ENCODE measurements at regions not wholly inside any gene's neighbourhood (a gene's known extent, or its start where the extent isn't known, plus 50 kb on each side); places are given as distances from the start of the nearest gene placed in this dataset.
"Not testable (repeated sequence)": the region's sequence is repeated elsewhere in the genome, so short reads cannot be mapped to it uniquely, and the experiment has no call there.

DNA sequence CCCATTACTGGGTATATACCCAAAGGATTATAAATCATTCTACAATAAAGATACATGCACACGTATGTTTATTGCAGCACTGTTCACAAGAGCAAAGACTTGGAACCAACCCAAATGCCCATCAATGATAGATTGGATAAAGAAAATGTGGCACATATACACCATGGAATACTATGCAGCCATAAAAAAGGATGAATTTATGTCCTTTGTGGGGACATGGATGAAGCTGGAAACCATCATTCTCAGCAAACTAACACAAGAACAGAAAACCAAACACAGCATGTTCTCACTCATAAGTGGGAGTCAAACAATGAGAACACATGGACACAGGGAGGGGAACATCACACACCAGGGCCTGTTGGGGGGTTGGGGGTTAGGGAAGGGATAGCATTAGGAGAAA lies 484.9 kb upstream of the SLC35B3 start:
- H3K36me3 ChIP-seq (ENCODE audit: control insufficient read depth in 5 of 5, insufficient read depth in 5 of 5, low read length in 5 of 5); H3K27ac ChIP-seq (ENCODE audit: low read depth, low read length); H3K4me3 ChIP-seq (ENCODE audit: low read depth in 1 of 5, low read length in 5 of 5); H3K9ac ChIP-seq (ENCODE audit: low read length in 5 of 5); H3K27me3 ChIP-seq (ENCODE audit: control insufficient read depth in 5 of 5, insufficient read depth in 4 of 5, low read length in 5 of 5); H3K9me3 ChIP-seq (ENCODE audit: control insufficient read depth in 5 of 5, low read length in 5 of 5); H3K4me1 ChIP-seq (ENCODE audit: control insufficient read depth in 5 of 5, insufficient read depth in 5 of 5, low read length in 5 of 5): not testable (repeated sequence)

DNA sequence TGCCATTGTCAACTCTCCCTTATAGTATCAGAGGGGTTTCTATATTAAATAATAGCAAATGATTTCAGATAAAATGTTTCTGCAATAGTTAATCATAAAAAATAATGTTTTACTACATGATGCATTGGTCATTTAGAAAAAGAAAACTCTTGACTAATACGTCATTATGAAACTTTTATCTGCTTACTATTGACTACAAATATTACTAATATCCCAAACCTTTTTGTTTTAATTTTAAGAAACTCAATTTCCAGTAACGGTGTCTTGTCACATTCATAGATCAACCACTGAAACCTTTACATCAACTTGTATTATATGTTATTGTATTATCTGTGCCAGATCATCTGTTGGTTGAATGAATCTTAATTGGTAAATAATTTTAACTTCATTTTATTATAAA lies 482.9 kb upstream of the SLC35B3 start:
- Histone ChIP-seq H3K4me3 (ENCODE audit: low read depth in 1 of 5, low read length in 5 of 5) (no peak overlapping the region), H3K27ac (ENCODE audit: low read depth, low read length) (no peak overlapping the region), H3K27me3 (ENCODE audit: control insufficient read depth in 5 of 5, insufficient read depth in 4 of 5, low read length in 5 of 5) (no peaks in the 10 kb centered on the region), H3K9ac (ENCODE audit: low read length in 5 of 5) (no peak overlapping the region), H3K9me3 (ENCODE audit: control insufficient read depth in 5 of 5, low read length in 5 of 5) (peaks cover 0 to 10% (median 2%) of the 10 kb centered on the region in 5 donors), H3K4me1 (ENCODE audit: control insufficient read depth in 5 of 5, insufficient read depth in 5 of 5, low read length in 5 of 5) (no peaks in the 10 kb centered on the region), H3K36me3 (ENCODE audit: control insufficient read depth in 5 of 5, insufficient read depth in 5 of 5, low read length in 5 of 5) (no peaks in the 10 kb centered on the region)

DNA sequence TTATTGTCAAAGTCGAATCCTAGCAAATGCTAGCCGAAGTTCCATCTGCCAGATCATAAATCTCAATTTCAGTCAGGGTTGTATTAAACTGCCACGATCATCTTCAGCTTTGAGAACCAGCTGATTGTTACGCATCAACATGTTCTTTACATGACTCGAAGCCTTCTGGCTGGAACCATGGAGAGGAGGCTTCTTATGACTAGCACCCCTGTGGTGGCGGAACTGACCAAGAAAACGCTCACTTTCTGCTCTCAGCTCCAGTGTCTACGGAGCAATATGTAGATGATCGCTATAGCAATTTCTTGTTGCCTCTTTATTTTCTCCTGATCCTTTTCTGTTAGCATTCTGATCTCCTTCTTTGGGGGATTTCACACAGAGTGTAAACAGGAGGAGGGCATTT lies 479.4 kb upstream of the SLC35B3 start:
- Histone ChIP-seq H3K36me3 (ENCODE audit: control insufficient read depth in 5 of 5, insufficient read depth in 5 of 5, low read length in 5 of 5) (no peaks in the 10 kb centered on the region), H3K4me1 (ENCODE audit: control insufficient read depth in 5 of 5, insufficient read depth in 5 of 5, low read length in 5 of 5) (no peaks in the 10 kb centered on the region), H3K27ac (ENCODE audit: low read depth, low read length) (no peak overlapping the region), H3K27me3 (ENCODE audit: control insufficient read depth in 5 of 5, insufficient read depth in 4 of 5, low read length in 5 of 5) (no peaks in the 10 kb centered on the region), H3K4me3 (ENCODE audit: low read depth in 1 of 5, low read length in 5 of 5) (no peak overlapping the region), H3K9me3 (ENCODE audit: control insufficient read depth in 5 of 5, low read length in 5 of 5) (peaks cover 0 to 17% (median 6%) of the 10 kb centered on the region in 5 donors), H3K9ac (ENCODE audit: low read length in 5 of 5) (no peak overlapping the region)

DNA sequence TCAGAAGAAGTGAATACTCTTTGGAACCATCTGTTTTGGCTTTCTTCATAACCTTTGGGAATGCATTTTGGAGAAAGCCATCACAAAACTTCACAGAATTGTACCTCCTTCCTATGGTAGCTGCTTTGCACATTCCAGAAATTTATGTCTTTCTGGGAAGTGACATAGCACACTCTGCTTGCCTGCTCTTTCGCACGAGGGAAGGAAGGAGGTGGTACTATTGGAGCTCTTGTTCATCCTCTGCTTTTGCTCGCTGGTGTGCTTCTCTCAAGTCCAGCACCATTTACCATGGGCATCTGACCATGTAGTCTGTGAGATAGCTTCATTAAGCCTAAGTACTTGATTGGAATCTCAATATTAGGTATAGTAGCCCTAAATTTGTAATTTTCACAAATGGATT lies 473.3 kb upstream of the SLC35B3 start:
- H3K27me3 ChIP-seq (ENCODE audit: control insufficient read depth in 5 of 5, insufficient read depth in 4 of 5, low read length in 5 of 5): no peaks in the 10 kb centered on the region
- no peak overlapping the region for H3K4me3 ChIP-seq (ENCODE audit: low read depth in 1 of 5, low read length in 5 of 5)
- H3K9me3 ChIP-seq (ENCODE audit: control insufficient read depth in 5 of 5, low read length in 5 of 5): peaks cover 0 to 11% (median 4%) of the 10 kb centered on the region in 5 donors
- no peak overlapping the region for H3K9ac ChIP-seq (ENCODE audit: low read length in 5 of 5)
- H3K4me1 ChIP-seq (ENCODE audit: control insufficient read depth in 5 of 5, insufficient read depth in 5 of 5, low read length in 5 of 5): no peaks in the 10 kb centered on the region
- no peaks in the 10 kb centered on the region for H3K36me3 ChIP-seq (ENCODE audit: control insufficient read depth in 5 of 5, insufficient read depth in 5 of 5, low read length in 5 of 5)
- H3K27ac ChIP-seq (ENCODE audit: low read depth, low read length): no peak overlapping the region

DNA sequence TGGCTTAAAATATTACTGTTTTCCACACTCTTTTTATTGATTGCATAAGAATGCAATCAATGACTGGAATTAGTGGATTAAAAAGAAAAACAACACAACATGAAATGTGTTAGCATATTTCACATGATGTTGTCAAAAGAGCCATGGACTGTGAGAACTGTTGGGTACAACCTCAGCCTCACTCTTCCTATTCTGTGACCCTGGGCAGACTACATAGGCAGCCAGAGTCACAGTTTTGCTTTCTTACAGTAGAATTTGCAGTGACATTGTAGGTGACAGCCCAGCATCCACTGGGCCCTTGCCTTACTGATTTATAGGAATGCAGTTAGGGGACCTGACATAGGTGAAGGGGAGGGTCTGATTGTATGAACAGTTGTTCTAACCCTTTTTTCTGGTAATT lies 471.4 kb upstream of the SLC35B3 start:
- H3K9ac ChIP-seq (ENCODE audit: low read length in 5 of 5): no peak overlapping the region
- H3K4me3 ChIP-seq (ENCODE audit: low read depth in 1 of 5, low read length in 5 of 5): no peak overlapping the region
- no peaks in the 10 kb centered on the region for H3K36me3 ChIP-seq (ENCODE audit: control insufficient read depth in 5 of 5, insufficient read depth in 5 of 5, low read length in 5 of 5)
- no peaks in the 10 kb centered on the region for H3K27me3 ChIP-seq (ENCODE audit: control insufficient read depth in 5 of 5, insufficient read depth in 4 of 5, low read length in 5 of 5)
- no peaks in the 10 kb centered on the region for H3K4me1 ChIP-seq (ENCODE audit: control insufficient read depth in 5 of 5, insufficient read depth in 5 of 5, low read length in 5 of 5)
- peaks cover 0 to 3% (median 0%) of the 10 kb centered on the region in 5 donors for H3K9me3 ChIP-seq (ENCODE audit: control insufficient read depth in 5 of 5, low read length in 5 of 5)
- no peak overlapping the region for H3K27ac ChIP-seq (ENCODE audit: low read depth, low read length)

DNA sequence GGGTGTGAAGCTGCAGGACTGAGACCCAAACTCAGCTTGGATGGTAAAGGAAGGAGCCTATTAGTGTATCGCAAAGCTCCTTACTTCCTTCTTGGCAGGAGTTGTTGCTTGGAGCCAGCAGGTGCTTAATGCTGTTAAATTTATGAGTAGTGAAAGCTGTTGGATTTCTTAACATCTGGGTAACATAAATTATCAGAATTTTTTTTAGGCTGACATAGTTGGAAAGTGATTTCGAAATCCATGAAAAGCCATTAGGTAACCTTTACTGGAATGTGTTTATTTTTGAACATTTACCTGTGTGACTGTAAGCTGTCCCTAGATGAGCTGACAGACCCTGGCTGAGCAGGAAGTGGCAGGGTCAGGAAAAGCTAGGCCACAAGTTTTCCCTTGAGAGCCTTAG lies 470.4 kb upstream of the SLC35B3 start:
- H3K4me3 ChIP-seq (ENCODE audit: low read depth in 1 of 5, low read length in 5 of 5): no peak overlapping the region
- H3K4me1 ChIP-seq (ENCODE audit: control insufficient read depth in 5 of 5, insufficient read depth in 5 of 5, low read length in 5 of 5): no peaks in the 10 kb centered on the region
- H3K27ac ChIP-seq (ENCODE audit: low read depth, low read length): no peak overlapping the region
- no peaks in the 10 kb centered on the region for H3K36me3 ChIP-seq (ENCODE audit: control insufficient read depth in 5 of 5, insufficient read depth in 5 of 5, low read length in 5 of 5)
- no peak overlapping the region for H3K9ac ChIP-seq (ENCODE audit: low read length in 5 of 5)
- peaks cover 0 to 3% (median 0%) of the 10 kb centered on the region in 5 donors for H3K9me3 ChIP-seq (ENCODE audit: control insufficient read depth in 5 of 5, low read length in 5 of 5)
- H3K27me3 ChIP-seq (ENCODE audit: control insufficient read depth in 5 of 5, insufficient read depth in 4 of 5, low read length in 5 of 5): no peaks in the 10 kb centered on the region

DNA sequence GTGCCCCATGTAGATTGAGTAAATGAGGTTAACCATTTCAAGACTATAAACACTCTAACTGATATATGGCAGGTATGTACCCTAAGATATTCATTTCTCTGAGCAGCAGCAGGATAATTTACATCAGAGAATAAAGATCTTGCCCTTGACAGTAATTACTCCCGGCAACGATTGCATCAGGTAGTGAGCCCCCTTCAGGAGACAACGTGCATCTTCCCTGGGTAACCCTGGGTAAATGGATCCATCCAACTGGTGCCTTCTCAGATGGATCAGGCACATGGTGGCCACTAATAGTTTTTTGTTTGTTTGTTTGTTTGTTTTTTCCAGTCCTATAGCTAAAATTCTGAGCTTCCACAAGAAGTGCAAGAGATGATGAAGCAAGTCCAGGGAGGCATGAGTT lies 469.4 kb upstream of the SLC35B3 start:
- Histone ChIP-seq H3K27me3 (ENCODE audit: control insufficient read depth in 5 of 5, insufficient read depth in 4 of 5, low read length in 5 of 5) (no peaks in the 10 kb centered on the region), H3K4me3 (ENCODE audit: low read depth in 1 of 5, low read length in 5 of 5) (no peak overlapping the region), H3K9me3 (ENCODE audit: control insufficient read depth in 5 of 5, low read length in 5 of 5) (peaks cover 0 to 3% (median 0%) of the 10 kb centered on the region in 5 donors), H3K27ac (ENCODE audit: low read depth, low read length) (no peak overlapping the region), H3K9ac (ENCODE audit: low read length in 5 of 5) (no peak overlapping the region), H3K36me3 (ENCODE audit: control insufficient read depth in 5 of 5, insufficient read depth in 5 of 5, low read length in 5 of 5) (no peaks in the 10 kb centered on the region), H3K4me1 (ENCODE audit: control insufficient read depth in 5 of 5, insufficient read depth in 5 of 5, low read length in 5 of 5) (no peaks in the 10 kb centered on the region)

DNA sequence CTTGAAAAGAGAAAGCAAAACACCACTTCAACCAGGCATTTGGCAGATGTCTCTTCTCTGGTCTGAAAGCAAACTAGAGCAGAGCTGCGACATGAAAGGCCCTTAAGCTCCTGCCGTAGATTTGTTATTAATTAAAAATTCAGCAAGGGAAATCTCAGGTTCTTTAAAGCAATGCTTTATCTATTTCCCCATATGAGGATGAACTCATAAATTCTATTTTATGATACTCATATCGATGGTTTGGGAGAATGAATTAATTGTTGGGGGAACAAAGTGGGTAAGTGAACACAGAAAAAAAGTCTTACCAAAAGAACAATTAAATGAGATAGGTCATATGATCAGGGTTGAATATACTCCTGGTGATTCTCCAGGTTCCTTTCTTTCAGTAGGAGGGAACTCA lies 464.7 kb upstream of the SLC35B3 start:
- no peaks in the 10 kb centered on the region for H3K27me3 ChIP-seq (ENCODE audit: control insufficient read depth in 5 of 5, insufficient read depth in 4 of 5, low read length in 5 of 5)

DNA sequence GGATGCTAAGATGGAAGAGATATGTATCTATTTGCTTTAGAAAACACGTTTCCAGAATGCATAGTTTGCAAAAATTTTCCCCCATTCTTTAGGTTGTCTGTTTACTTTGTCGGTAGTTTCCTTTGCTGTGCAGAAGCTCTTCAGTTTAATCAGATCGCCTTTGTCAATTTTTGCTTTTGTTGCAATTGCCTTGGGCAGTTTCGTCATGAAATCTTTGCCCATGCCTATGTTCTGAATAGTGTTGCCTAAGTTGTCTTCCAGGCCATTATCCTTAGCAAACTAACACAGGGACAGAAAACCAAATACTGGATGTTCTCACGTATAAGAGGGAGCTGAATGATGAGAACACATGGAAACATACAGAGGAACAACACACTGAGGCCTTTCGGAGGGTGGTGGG lies 454.2 kb upstream of the SLC35B3 start:
- Histone ChIP-seq H3K27ac (ENCODE audit: low read depth, low read length) (no peak overlapping the region), H3K27me3 (ENCODE audit: control insufficient read depth in 5 of 5, insufficient read depth in 4 of 5, low read length in 5 of 5) (no peaks in the 10 kb centered on the region), H3K36me3 (ENCODE audit: control insufficient read depth in 5 of 5, insufficient read depth in 5 of 5, low read length in 5 of 5) (no peaks in the 10 kb centered on the region)

More for the DNA sequence above, 464.7 kb upstream of the SLC35B3 start:
- no peak overlapping the region for H3K27ac ChIP-seq (ENCODE audit: low read depth, low read length)
- H3K9ac ChIP-seq (ENCODE audit: low read length in 5 of 5): no peak overlapping the region
- no peaks in the 10 kb centered on the region for H3K4me1 ChIP-seq (ENCODE audit: control insufficient read depth in 5 of 5, insufficient read depth in 5 of 5, low read length in 5 of 5)
- no peaks in the 10 kb centered on the region for H3K36me3 ChIP-seq (ENCODE audit: control insufficient read depth in 5 of 5, insufficient read depth in 5 of 5, low read length in 5 of 5)
- H3K9me3 ChIP-seq (ENCODE audit: control insufficient read depth in 5 of 5, low read length in 5 of 5): peaks cover 0 to 3% (median 0%) of the 10 kb centered on the region in 5 donors
- no peak overlapping the region for H3K4me3 ChIP-seq (ENCODE audit: low read depth in 1 of 5, low read length in 5 of 5)

DNA sequence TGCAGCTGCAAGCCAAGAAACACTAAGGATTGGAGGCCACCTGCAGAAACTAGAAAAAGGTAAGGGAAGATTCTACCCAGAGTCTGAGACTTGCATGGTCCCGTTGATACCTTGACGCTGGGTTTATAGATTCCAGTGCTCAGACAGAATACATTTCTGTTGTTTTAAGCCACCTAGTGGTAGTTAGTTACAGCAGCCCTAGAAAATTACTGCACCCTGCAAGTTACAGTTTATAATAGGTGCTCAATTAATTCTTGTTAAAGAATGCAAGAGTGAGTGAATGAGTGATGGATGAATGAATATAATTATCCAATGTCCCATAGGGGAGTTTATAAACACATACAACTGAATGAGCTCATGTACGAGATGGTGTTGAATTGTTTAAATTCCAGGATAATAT lies 453.1 kb upstream of the SLC35B3 start:
- Histone ChIP-seq H3K27me3 (ENCODE audit: control insufficient read depth in 5 of 5, insufficient read depth in 4 of 5, low read length in 5 of 5) (no peaks in the 10 kb centered on the region), H3K27ac (ENCODE audit: low read depth, low read length) (no peak overlapping the region), H3K36me3 (ENCODE audit: control insufficient read depth in 5 of 5, insufficient read depth in 5 of 5, low read length in 5 of 5) (no peaks in the 10 kb centered on the region), H3K9ac (ENCODE audit: low read length in 5 of 5) (no peak overlapping the region), H3K4me1 (ENCODE audit: control insufficient read depth in 5 of 5, insufficient read depth in 5 of 5, low read length in 5 of 5) (no peaks in the 10 kb centered on the region), H3K4me3 (ENCODE audit: low read depth in 1 of 5, low read length in 5 of 5) (no peak overlapping the region), H3K9me3 (ENCODE audit: control insufficient read depth in 5 of 5, low read length in 5 of 5) (no peaks in the 10 kb centered on the region)

More for the DNA sequence above, 454.2 kb upstream of the SLC35B3 start:
- no peak overlapping the region for H3K9ac ChIP-seq (ENCODE audit: low read length in 5 of 5)
- no peaks in the 10 kb centered on the region for H3K9me3 ChIP-seq (ENCODE audit: control insufficient read depth in 5 of 5, low read length in 5 of 5)
- H3K4me1 ChIP-seq (ENCODE audit: control insufficient read depth in 5 of 5, insufficient read depth in 5 of 5, low read length in 5 of 5): no peaks in the 10 kb centered on the region
- H3K4me3 ChIP-seq (ENCODE audit: low read depth in 1 of 5, low read length in 5 of 5): no peak overlapping the region

DNA sequence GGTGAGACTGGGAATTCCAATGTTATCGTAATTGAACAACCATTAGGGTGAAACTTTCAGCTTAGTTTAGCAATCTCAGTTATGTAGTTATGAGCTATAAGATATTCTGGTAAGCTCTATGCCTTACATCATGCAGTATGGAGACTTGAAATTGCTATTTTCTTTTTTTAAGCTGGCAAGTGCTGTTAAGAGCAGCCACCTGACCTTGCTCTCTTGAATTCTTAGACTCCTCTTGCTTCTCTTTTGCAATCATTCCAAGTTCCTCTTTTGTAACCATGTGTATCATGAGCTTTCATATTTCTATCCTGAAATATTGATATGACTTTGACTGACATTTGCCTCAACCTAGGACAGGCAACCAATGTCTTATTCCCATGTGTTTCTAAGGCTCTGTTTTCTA lies 446.3 kb upstream of the SLC35B3 start:
- Histone ChIP-seq H3K36me3 (ENCODE audit: control insufficient read depth in 5 of 5, insufficient read depth in 5 of 5, low read length in 5 of 5) (no peaks in the 10 kb centered on the region), H3K27me3 (ENCODE audit: control insufficient read depth in 5 of 5, insufficient read depth in 4 of 5, low read length in 5 of 5) (no peaks in the 10 kb centered on the region), H3K4me3 (ENCODE audit: low read depth in 1 of 5, low read length in 5 of 5) (no peak overlapping the region), H3K27ac (ENCODE audit: low read depth, low read length) (no peak overlapping the region), H3K9ac (ENCODE audit: low read length in 5 of 5) (no peak overlapping the region), H3K4me1 (ENCODE audit: control insufficient read depth in 5 of 5, insufficient read depth in 5 of 5, low read length in 5 of 5) (no peaks in the 10 kb centered on the region), H3K9me3 (ENCODE audit: control insufficient read depth in 5 of 5, low read length in 5 of 5) (no peaks in the 10 kb centered on the region)

Measured in subcutaneous abdominal adipose tissue (tissue), 5 donors.